ENCODE measurements at regions not wholly inside any gene's neighbourhood (a gene's known extent, or its start where the extent isn't known, plus 50 kb on each side); places are given as distances from the start of the nearest gene placed in this dataset.

DNA sequence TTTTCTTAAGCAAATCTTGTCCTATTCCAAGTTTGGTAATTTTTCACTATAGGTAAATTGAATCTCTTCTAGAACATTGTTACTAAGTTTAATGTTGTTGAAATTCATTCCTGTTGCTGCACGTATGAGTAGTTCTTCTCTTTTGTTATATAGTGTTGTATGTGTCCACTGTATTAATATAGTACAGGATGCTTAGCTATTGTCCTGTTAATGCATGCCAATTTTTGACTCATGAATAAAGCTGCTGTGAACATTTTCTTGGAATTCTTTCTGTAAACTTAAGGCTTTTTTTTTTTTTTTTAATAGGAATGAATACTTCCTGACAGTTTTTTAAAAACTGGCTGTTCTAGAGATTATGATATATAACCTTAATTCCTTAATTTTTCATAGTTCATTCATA, 326.9 kb downstream of the SLC4A3 start:
- no peaks in the 10 kb centered on the region for H3K4me1 Mint-ChIP-seq (ENCODE audit: low read depth)
- no peaks in the 10 kb centered on the region for H3K9me3 Mint-ChIP-seq
- Histone ChIP-seq H3K9me3 (ENCODE audit: control insufficient read depth in 1 of 2, insufficient read depth in 1 of 2, low read length in 2 of 2) (peaks cover 0 to 3% of the 10 kb centered on the region in 2 experiments), H3K4me1 (ENCODE audit: insufficient read depth, low read length) (no peaks in the 10 kb centered on the region), H3K27ac (ENCODE audit: low read depth in 1 of 2, low read length in 2 of 2) (no peak overlapping the region), H3K4me3 (ENCODE audit: low read length) (no peak overlapping the region), H3K27me3 (ENCODE audit: control insufficient read depth in 1 of 2, insufficient read depth in 2 of 2, low read length in 2 of 2) (no peaks in the 10 kb centered on the region), H3K36me3 (ENCODE audit: insufficient read depth, low read length) (no peaks in the 10 kb centered on the region)
- ChIA-PET POLR2A (no interaction called here), CTCF (interaction anchor here (0.7 kb wide), 1 partner anchor 14 kb away, joined by 3 read pairs; no protein-coding TSS in a partner anchor)
- no peaks in the 10 kb centered on the region for H3K36me3 Mint-ChIP-seq (ENCODE audit: low read depth)
- H3K27me3 Mint-ChIP-seq, result peaks cover 4% of the 10 kb centered on the region
- ATAC-seq (ENCODE audit: poor library complexity) (no peak), DNase-seq (no peak)
- intact Hi-C loops (cut with DNase I, micrococcal nuclease), result no loop called here
- H3K4me3 Mint-ChIP-seq, result no peak overlapping the region
- H3K27ac Mint-ChIP-seq, result no peak overlapping the region
- TF ChIP-seq, protein P1, sequence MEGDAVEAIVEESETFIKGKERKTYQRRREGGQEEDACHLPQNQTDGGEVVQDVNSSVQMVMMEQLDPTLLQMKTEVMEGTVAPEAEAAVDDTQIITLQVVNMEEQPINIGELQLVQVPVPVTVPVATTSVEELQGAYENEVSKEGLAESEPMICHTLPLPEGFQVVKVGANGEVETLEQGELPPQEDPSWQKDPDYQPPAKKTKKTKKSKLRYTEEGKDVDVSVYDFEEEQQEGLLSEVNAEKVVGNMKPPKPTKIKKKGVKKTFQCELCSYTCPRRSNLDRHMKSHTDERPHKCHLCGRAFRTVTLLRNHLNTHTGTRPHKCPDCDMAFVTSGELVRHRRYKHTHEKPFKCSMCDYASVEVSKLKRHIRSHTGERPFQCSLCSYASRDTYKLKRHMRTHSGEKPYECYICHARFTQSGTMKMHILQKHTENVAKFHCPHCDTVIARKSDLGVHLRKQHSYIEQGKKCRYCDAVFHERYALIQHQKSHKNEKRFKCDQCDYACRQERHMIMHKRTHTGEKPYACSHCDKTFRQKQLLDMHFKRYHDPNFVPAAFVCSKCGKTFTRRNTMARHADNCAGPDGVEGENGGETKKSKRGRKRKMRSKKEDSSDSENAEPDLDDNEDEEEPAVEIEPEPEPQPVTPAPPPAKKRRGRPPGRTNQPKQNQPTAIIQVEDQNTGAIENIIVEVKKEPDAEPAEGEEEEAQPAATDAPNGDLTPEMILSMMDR (IDR thresholded peaks at IDR 0.05), result no peak

DNA sequence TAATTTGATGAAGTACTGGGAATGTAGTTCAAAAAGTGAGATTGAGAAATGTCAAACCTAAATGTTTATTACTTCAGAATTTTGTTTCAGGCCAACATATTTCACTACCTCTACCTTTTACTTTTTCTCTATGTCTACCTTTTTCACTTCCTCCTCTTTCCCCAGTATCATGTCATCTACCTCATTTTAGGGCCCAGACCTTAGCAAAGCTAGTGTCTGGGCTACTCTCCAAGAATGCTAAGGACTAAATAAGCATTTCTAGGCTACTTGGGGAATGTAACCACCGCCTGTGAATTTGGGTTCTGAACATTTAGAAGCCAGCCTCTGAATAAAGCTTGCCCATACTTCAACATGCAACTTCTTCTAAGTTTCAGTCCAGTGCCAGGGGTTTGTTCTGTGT, 330.4 kb downstream of the SLC4A3 start:
- Mint-ChIP-seq H3K27ac (no peak overlapping the region), H3K36me3 (ENCODE audit: low read depth) (no peaks in the 10 kb centered on the region), H3K9me3 (no peaks in the 10 kb centered on the region), H3K27me3 (no peaks in the 10 kb centered on the region), H3K4me3 (no peak overlapping the region), H3K4me1 (ENCODE audit: low read depth) (no peaks in the 10 kb centered on the region)
- peaks cover 0 to 3% of the 10 kb centered on the region in 2 experiments for H3K9me3 ChIP-seq (ENCODE audit: control insufficient read depth in 1 of 2, insufficient read depth in 1 of 2, low read length in 2 of 2)
- no peak overlapping the region for H3K4me3 ChIP-seq (ENCODE audit: low read length)
- intact Hi-C loops (cut with DNase I, micrococcal nuclease), result no loop called here
- no peaks in the 10 kb centered on the region for H3K36me3 ChIP-seq (ENCODE audit: insufficient read depth, low read length)
- DNase-seq (no peak), ATAC-seq (ENCODE audit: poor library complexity) (no peak)
- TF ChIP-seq, protein P1 (IDR thresholded peaks at IDR 0.05), result no peak
- no peaks in the 10 kb centered on the region for H3K27me3 ChIP-seq (ENCODE audit: control insufficient read depth in 1 of 2, insufficient read depth in 2 of 2, low read length in 2 of 2)
- ChIA-PET POLR2A (no interaction called here), CTCF (no interaction called here)
- no peaks in the 10 kb centered on the region for H3K4me1 ChIP-seq (ENCODE audit: insufficient read depth, low read length)
- no peak overlapping the region for H3K27ac ChIP-seq (ENCODE audit: low read depth in 1 of 2, low read length in 2 of 2)

DNA sequence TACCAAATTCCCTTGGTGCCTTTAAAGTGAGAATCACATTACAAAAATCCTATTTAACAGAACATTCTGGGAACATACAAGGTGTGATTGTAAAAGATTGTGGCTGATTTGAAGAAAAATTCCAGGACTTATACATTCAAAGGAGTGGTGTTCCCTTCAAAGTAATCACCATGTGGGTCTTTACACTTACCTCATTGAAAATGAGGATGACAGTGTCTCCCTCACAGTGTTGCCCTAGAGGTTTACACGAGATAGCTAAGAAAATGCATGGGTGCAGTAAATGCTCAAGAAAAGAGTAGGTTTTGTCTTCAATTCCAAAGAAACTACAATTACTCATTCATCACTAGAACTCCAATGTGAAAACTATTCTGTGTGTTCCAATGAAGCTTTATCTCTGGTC, 331.5 kb downstream of the SLC4A3 start:
- H3K27me3 Mint-ChIP-seq, result no peaks in the 10 kb centered on the region
- intact Hi-C loops (cut with DNase I, micrococcal nuclease), result no loop called here
- H3K9me3 Mint-ChIP-seq, result no peaks in the 10 kb centered on the region
- H3K4me3 Mint-ChIP-seq, result no peak overlapping the region
- CTCF ChIA-PET, result no interaction called here
- no peak for ATAC-seq (ENCODE audit: poor library complexity)
- H3K27me3 ChIP-seq (ENCODE audit: control insufficient read depth in 1 of 2, insufficient read depth in 2 of 2, low read length in 2 of 2), result no peaks in the 10 kb centered on the region
- no peaks in the 10 kb centered on the region for H3K36me3 ChIP-seq (ENCODE audit: insufficient read depth, low read length)
- POLR2A ChIA-PET, result no interaction called here
- H3K36me3 Mint-ChIP-seq (ENCODE audit: low read depth), result no peaks in the 10 kb centered on the region
- no peaks in the 10 kb centered on the region for H3K4me1 ChIP-seq (ENCODE audit: insufficient read depth, low read length)
- no peak overlapping the region for H3K27ac Mint-ChIP-seq
- no peak for DNase-seq
- H3K4me3 ChIP-seq (ENCODE audit: low read length), result no peak overlapping the region
- no peak overlapping the region for H3K27ac ChIP-seq (ENCODE audit: low read depth in 1 of 2, low read length in 2 of 2)
- peaks cover 0 to 3% of the 10 kb centered on the region in 2 experiments for H3K9me3 ChIP-seq (ENCODE audit: control insufficient read depth in 1 of 2, insufficient read depth in 1 of 2, low read length in 2 of 2)
- TF ChIP-seq, protein P1 (IDR thresholded peaks at IDR 0.05), result no peak
- no peaks in the 10 kb centered on the region for H3K4me1 Mint-ChIP-seq (ENCODE audit: low read depth)
